GM19351 (cell line): ENCODE measurements at regions not wholly inside any gene's neighbourhood (a gene's known extent, or its start where the extent isn't known, plus 50 kb on each side); places are given as distances from the start of the nearest gene placed in this dataset.
A peak's percentile ranks its signal among the peaks of the same experiment; 100 is the strongest.

ENCODE experiments used
- ATAC-seq: cut with Tn5 transposase; IDR thresholded peaks from one replicate; pipeline ENCODE4 v1.9.1; 2021; ENCODE audit warnings: mild to moderate bottlenecking, moderate library complexity; ENCODE audit not compliant: unreplicated experiment

GRCh38 chr13:40103864-40104263 is 448.4 kb downstream of the COG6 start:
- no peak for ATAC-seq

DNA sequence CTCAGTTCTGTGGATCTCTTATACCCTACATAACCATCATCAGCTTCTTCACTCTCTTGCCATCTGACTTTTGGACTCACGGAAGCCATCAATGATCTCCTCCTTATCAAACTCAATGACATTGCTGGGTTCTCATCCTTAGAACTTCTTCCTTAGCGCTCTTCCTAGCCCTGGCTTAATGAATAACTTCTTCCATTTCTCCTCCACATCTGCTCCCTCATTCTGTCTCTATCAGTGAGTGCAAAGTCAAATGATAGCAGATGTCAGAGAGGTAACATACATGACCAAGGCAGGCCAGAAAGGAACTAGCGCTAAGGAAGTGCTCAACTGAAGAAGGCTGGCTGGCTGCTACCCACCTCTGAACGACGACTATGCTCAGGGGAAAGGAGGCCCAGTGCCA is 449.8 kb downstream of the COG6 start:
- no peak for ATAC-seq

DNA sequence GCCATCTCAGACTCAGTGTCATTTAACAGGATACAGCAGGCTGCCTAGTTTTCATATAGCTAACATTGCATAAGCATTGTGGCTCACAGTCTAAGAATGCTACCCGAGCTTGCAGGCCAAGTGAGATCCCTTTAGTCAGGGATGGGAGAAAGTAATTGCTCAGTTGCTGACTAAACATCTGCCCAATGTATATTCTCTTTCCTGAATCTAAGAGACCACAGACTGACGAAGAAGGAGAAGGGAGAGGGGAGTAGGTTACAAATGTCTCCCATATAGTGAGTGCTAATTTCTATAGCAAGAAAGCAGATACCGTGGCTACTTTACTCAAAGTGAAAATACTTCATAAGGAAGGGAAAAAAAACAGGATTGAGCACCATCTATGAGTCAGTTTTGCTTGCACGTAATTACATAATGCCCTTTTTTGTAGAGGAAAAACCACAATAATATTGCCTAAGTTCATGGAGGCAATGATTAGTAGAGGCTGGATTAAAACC is 453.9 kb downstream of the COG6 start:
- ATAC-seq = no peak

GRCh38 chr13:40113643-40114304 is 458.3 kb downstream of the COG6 start:
- ATAC-seq = no peak

DNA sequence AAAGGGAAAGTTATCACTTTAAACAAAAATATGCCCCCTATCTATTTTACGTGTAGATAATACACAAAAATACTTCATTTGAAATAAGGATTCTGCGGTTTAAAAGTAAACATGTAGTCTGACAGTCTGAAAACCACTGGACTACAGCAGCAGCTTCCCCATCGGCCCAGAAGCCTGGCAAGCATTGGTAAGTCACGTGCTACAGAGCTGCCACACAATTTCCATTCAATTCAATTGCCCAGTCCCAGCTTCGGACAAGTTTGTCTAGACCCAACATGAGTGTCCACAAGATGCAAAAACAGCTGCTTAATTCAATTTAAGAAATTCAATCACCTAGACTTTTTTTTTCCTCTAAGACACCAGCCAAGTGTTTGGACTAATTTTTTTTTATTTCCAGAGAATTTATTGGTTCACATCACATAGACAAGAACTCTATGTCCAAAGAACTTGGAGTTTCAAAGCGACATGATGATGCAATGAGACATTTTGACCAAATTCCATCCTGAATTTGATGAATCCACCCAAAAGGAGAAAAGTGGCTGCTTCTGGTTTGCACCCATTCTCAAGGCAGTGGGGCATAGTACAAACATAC is 458.9 kb downstream of the COG6 start:
- no peak for ATAC-seq

DNA sequence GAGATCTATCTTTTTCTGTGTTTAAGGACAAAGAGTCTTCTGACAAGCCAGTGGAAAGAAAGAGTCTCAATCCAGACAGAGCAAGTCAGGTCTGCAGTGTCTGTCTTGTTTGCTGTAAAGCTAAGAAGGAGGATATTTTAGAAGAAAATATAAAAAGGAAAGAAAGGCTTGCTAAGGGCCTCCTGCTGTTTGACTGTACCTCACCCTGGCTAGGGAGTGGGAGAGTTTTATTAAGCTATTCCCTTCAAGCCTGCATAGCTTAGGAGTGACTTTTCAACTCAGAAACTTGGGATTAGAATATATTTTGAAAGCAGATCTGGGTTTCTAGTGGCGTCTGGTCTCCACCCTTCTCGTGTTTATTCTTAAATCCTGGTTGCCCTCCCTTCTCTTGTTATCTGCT is 460.0 kb downstream of the COG6 start:
- no peak for ATAC-seq

DNA sequence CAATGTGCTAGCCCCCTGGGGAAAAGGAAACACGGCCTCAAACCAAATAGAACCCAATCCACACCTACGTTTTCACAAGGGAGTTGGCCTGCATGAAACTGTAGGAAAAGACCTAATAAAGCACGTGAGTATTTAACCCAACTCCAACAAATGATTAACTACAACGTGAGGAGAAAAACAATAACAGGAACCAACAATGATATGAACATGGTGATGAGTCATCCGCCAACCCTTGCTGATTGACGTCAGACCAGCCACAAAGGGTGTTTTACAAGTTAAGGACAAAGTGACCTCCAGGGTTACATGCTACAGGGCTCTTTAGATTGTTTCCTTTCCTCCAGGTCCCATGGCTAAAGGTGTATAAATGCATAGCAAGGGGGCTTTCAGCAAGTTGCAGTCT is 460.5 kb downstream of the COG6 start:
- peak; percentile 100 for ATAC-seq

DNA sequence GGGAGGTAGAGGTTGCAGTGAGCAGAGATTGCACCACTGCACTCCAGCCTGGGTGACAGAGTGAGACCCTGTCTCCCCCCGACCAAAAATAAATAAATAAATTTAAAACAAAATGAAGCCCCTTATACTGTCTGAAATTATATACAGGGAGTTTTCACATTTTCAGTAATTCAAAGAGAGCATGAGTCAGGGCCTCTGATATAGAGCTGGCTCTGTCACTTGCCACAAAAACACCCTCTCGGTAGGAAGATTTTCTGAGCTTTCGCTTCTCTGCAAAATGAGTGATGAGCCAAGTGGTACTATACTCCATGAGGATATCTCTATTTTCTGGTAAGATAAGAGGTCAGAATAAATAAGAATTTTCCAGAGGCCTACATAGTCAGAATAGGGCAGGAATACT is 462.9 kb downstream of the COG6 start:
- no peak for ATAC-seq

DNA sequence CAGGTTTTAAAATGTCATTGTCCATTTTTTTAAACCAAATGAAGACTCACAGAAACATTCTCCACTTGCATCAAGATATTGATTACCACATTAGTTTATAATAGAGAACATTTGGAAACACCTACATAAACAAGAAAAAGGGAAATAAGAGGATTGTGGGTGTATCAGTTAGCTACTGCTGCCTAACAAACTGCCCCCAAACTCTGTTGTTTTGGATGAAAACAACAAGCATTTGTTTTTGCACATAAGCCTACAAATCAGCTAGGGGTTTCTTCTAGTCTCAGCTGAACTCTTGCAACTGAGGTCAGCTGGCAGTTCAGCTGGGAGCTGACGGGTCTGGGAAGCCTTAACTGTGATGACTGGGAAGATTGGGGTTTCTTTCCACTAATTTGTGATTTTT is 464.4 kb downstream of the COG6 start:
- no peak for ATAC-seq

DNA sequence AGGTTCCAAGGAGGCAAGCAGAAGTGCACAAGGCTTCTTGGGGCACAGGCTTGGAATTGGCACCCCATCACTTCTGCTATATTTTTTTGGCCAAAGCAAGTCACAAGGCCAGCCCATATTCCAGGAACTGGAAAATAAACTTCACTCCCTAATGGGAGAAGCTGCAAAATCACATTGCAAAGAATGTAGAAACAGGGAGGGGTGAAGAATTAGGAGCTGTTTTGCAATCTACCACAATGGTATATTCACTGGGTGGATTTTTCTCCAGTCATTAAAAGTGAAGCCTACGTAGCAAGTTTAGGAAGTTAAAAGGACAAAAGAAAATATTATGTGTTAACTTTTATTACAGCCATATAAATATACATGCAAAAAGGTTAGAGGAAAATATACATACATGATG is 464.8 kb downstream of the COG6 start:
- no peak for ATAC-seq

- no peak for ATAC-seq
Observed at GRCh38 chr13:40120781-40121180, 465.3 kb downstream of the COG6 start.

DNA sequence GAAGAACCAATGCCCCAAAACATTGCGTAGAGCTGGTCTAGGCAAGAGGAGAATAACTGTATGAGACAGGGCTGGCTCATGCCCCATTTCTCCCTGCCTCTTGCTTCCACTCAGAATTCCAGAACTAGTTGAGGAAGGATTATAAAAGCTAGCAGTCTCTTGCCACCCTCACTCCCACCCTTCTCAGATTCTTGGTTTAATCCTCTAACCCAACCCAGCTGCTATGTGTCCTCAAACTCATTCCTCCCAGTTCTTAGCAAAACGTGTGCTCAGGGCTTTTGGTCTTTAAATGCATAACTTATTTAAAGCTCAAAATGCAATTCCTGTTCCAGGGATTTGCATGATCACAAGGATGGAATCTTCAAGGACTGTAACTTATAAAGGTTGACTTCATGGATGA is 466.3 kb downstream of the COG6 start:
- no peak for ATAC-seq

DNA sequence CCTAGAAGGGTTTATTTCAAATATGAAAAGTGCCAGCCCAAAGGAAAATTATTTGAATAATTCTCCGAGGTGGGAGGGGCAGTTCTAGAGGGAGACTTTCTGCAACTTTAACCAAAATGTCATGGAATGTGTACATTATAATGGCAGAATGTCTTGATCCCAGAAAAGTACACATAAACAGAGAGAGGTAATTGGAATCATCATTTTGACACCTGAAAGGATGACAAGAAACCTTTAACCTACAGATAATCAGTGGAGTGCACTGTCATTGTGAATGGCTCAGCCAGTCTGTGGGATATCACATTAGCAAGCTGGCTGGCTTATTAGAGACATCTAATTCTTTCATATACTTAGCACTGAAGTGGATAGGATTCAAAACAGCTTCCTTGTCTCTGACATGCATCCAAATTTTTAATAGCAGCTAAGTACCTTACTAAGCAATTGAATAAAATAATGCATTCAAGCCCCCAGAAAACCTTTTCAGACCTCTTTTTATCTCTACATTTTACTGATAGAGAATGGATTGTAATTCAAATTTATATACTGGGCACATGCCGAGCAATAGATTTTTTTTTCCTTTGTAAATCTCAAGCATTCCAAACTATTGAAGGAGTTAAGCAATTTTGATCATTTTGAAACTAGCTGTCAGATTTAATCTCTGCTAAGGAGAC is 468.6 kb downstream of the COG6 start:
- no peak for ATAC-seq

DNA sequence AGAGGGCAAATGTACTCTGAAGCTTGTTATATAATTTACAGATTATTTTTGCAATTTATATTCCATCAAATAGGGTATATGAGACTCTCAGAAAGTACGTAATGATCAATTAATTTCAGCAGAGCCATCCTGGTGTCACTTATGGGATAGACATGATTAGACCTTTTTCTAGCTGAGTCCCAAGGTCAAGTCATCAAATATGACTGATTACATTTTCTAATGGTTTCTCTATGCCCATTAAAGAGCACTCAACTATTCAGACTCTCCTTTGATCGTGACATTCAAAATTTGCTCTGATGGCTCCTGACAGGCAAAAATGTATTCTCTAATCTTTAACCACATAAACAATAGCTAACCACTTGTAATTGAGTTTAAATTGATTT is 469.2 kb downstream of the COG6 start:
- no peak for ATAC-seq

GRCh38 chr13:40125336-40125735 is 469.9 kb downstream of the COG6 start:
- no peak for ATAC-seq

- ATAC-seq = peak; percentile 47
Observed at GRCh38 chr13:40126306-40127085, 471.0 kb downstream of the COG6 start.

GRCh38 chr13:40127476-40127875 is 472.0 kb downstream of the COG6 start:
- no peak for ATAC-seq

GRCh38 chr13:40127925-40128324 is 472.5 kb downstream of the COG6 start:
- no peak for ATAC-seq

DNA sequence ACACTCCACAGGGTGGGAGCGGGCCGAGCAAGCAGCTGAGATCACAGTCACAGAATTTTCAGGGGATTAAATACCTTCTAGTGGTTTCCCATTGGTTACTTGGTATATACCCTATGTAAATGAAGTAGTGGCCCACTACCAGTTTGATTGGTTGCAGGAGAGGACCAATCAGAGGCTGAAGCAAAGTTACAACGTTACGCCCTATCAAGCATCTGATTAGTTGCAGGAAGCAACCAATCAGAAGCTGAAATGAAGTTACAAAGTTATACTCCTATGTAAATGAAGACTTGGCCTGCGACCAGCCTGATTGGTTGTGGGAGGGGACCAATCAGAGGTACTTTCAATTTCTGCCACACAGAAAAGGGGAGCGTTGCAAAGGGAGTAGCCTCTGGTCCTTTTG is 474.0 kb downstream of the COG6 start:
- ATAC-seq = no peak

- ATAC-seq = no peak
Observed at GRCh38 chr13:40130871-40131636, 475.6 kb downstream of the COG6 start.

DNA sequence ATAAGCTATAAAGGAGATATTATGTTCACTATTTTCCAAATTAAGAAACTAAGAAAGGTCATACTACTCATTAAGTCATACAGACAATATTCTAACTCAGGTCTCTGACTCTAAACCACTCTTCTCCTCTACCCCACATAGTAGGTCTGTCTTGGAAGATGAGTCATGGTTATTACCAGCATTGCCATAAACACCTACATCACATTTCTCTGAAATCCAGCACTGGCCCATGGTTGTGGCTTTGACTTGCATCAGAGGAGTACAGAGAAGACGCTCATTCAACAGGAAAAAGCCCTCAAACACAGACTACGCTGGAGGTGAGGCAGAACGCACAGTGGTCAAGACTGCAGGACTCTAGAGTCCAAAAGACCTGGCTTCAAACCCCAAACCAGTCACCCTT is 476.8 kb downstream of the COG6 start:
- ATAC-seq = no peak
